ENCODE measurements at regions not wholly inside any gene's neighbourhood (a gene's known extent, or its start where the extent isn't known, plus 50 kb on each side); places are given as distances from the start of the nearest gene placed in this dataset.
A peak's percentile ranks its signal among the peaks of the same experiment; 100 is the strongest.

- POLR2A ChIA-PET: no interaction called here
- no peak overlapping the region for H3K4me2 ChIP-seq (ENCODE audit: insufficient read depth, low read length)
- H3K9me3 ChIP-seq (replicated peaks; ENCODE audit: control insufficient read depth, insufficient read depth, low read length): no peaks in the 10 kb centered on the region
- no peaks in the 10 kb centered on the region for H3K4me1 ChIP-seq (ENCODE audit: control insufficient read depth, extremely low read depth, insufficient read depth, low read length)
- H2AFZ ChIP-seq (ENCODE audit: low read depth, low read length): no peak overlapping the region
- no peaks in the 10 kb centered on the region for H3K36me3 ChIP-seq (ENCODE audit: control insufficient read depth in 2 of 2, extremely low read depth in 1 of 2, insufficient read depth in 2 of 2, low read length in 2 of 2)
- H4K20me1 ChIP-seq (replicated peaks; ENCODE audit: control insufficient read depth, extremely low read depth, insufficient read depth, low read length): no peaks in the 10 kb centered on the region
- dilution Hi-C loops (cut with MboI; ENCODE audit: extremely low pct_ligation_motif_present, low sequenced_read_pairs) (no loop called here), intact Hi-C loops (cut with micrococcal nuclease) (no loop called here)
- no peaks in the 10 kb centered on the region for H3K27me3 ChIP-seq (ENCODE audit: control insufficient read depth in 2 of 2, insufficient read depth in 2 of 2, low read length in 2 of 2)
- H3K9me1 ChIP-seq (replicated peaks; ENCODE audit: control insufficient read depth, extremely low read depth, insufficient read depth, low read length): no peaks in the 10 kb centered on the region
- H3K9ac ChIP-seq (replicated peaks; ENCODE audit: extremely low read depth, insufficient read depth, low read length): no peak overlapping the region
- H3K27ac ChIP-seq (ENCODE audit: insufficient read depth, low read depth, low read length): no peak overlapping the region
- no peaks in the 10 kb centered on the region for H3K79me2 ChIP-seq (ENCODE audit: control insufficient read depth, insufficient read depth, low read length)
- BruUV-seq (replicated peaks): no TSS peak
- DNase-seq (ENCODE audit: low read depth, low spot score) (peak; percentile 15), FAIRE-seq (peak; percentile 40)
- no peak overlapping the region for H3K4me3 ChIP-seq (replicated peaks in 1 of 3; ENCODE audit: insufficient read depth in 1 of 3, low read depth in 1 of 3, low read length in 3 of 3)
- TF ChIP-seq FOS (IDR thresholded peaks at IDR 0.05; ENCODE audit: borderline replicate concordance, insufficient read depth, low read length): peak; percentile 64
- no peak for TF ChIP-seq EZH2 (IDR thresholded peaks at IDR 0.05; ENCODE audit: borderline replicate concordance, low read depth, low read length, severe bottlenecking)
- CTCF ChIA-PET: no interaction called here
Measured at GRCh38 chr7:21099432-21099831, 312.7 kb upstream of the SP8 start.

- dilution Hi-C loops (cut with MboI; ENCODE audit: extremely low pct_ligation_motif_present, low sequenced_read_pairs) (no loop called here), intact Hi-C loops (cut with micrococcal nuclease) (no loop called here)
- no peaks in the 10 kb centered on the region for H3K36me3 ChIP-seq (ENCODE audit: control insufficient read depth in 2 of 2, extremely low read depth in 1 of 2, insufficient read depth in 2 of 2, low read length in 2 of 2)
- no peaks in the 10 kb centered on the region for H3K9me1 ChIP-seq (replicated peaks; ENCODE audit: control insufficient read depth, extremely low read depth, insufficient read depth, low read length)
- H3K27me3 ChIP-seq (ENCODE audit: control insufficient read depth in 2 of 2, insufficient read depth in 2 of 2, low read length in 2 of 2): no peaks in the 10 kb centered on the region
- H3K27ac ChIP-seq (ENCODE audit: insufficient read depth, low read depth, low read length): no peak overlapping the region
- H3K9ac ChIP-seq (replicated peaks; ENCODE audit: extremely low read depth, insufficient read depth, low read length): no peak overlapping the region
- no peaks in the 10 kb centered on the region for H3K79me2 ChIP-seq (ENCODE audit: control insufficient read depth, insufficient read depth, low read length)
- H3K4me3 ChIP-seq (replicated peaks in 1 of 3; ENCODE audit: insufficient read depth in 1 of 3, low read depth in 1 of 3, low read length in 3 of 3): no peak overlapping the region
- ChIA-PET POLR2A (no interaction called here), CTCF (no interaction called here)
- no peak for TF ChIP-seq EZH2 (IDR thresholded peaks at IDR 0.05; ENCODE audit: borderline replicate concordance, low read depth, low read length, severe bottlenecking)
- TF ChIP-seq FOS (IDR thresholded peaks at IDR 0.05; ENCODE audit: borderline replicate concordance, insufficient read depth, low read length): no peak
- no peak for TF ChIP-seq POLR2A (IDR thresholded peaks at IDR 0.05; ENCODE audit: low read depth, low read length)
- TF ChIP-seq GATA2 (IDR thresholded peaks at IDR 0.05; ENCODE audit: insufficient read depth, insufficient read length, low read depth, low read length): no peak
- TF ChIP-seq MAX (IDR thresholded peaks at IDR 0.05; ENCODE audit: insufficient read depth, insufficient read length): no peak
- TF ChIP-seq POLR2AphosphoS5 (IDR thresholded peaks at IDR 0.05; ENCODE audit: insufficient read depth, low read depth, low read length): no peak
- TF ChIP-seq JUN (IDR thresholded peaks at IDR 0.05; ENCODE audit: borderline replicate concordance, insufficient read depth, insufficient read length, low read depth): no peak
- BruUV-seq (replicated peaks): no TSS peak
- H3K4me1 ChIP-seq (ENCODE audit: control insufficient read depth, extremely low read depth, insufficient read depth, low read length): no peaks in the 10 kb centered on the region
- no peak overlapping the region for H3K4me2 ChIP-seq (ENCODE audit: insufficient read depth, low read length)
- no peaks in the 10 kb centered on the region for H3K9me3 ChIP-seq (replicated peaks; ENCODE audit: control insufficient read depth, insufficient read depth, low read length)
- DNase-seq (ENCODE audit: low read depth, low spot score) (no peak), FAIRE-seq (no peak)
- no peak overlapping the region for H2AFZ ChIP-seq (ENCODE audit: low read depth, low read length)
- H4K20me1 ChIP-seq (replicated peaks; ENCODE audit: control insufficient read depth, extremely low read depth, insufficient read depth, low read length): no peaks in the 10 kb centered on the region
Measured at GRCh38 chr7:21099955-21100354, 313.3 kb upstream of the SP8 start.

Data from endothelial cell of umbilical vein (primary cell).